HT1080 (cell line): ENCODE measurements at regions not wholly inside any gene's neighbourhood (a gene's known extent, or its start where the extent isn't known, plus 50 kb on each side); places are given as distances from the start of the nearest gene placed in this dataset.

ENCODE experiments used
- DNase-seq: peaks from one replicate; pipeline ENCODE4 v3.0.0-alpha.2; 2015; ENCODE audit warnings: low read depth

- peak; percentile 44 for DNase-seq
Measured at GRCh38 chr20:6492271-6493055, 275.0 kb upstream of the BMP2 start.

GRCh38 chr20:6490849-6491248, 276.6 kb upstream of the BMP2 start:
- DNase-seq, result no peak

GRCh38 chr20:6489361-6490171, 277.9 kb upstream of the BMP2 start:
- no peak for DNase-seq

DNA sequence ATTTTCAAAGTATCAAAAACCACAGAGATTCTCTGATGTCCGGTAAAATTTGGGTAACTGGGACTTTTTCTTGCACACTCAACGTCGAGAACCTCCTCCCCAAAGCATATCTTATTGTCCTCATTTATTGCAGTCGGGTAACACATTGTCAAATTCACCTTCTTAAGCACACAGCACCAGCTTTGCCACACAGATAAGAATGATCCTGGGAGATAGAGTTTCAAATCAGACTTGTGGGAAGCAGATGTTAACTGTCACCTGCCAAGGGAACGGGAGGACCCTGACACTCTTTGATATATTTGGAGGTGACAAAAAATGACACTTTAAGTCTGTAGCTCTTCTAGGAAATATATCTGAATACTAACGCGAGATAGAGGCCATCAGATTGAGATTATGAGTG, 282.1 kb upstream of the BMP2 start:
- no peak for DNase-seq

DNA sequence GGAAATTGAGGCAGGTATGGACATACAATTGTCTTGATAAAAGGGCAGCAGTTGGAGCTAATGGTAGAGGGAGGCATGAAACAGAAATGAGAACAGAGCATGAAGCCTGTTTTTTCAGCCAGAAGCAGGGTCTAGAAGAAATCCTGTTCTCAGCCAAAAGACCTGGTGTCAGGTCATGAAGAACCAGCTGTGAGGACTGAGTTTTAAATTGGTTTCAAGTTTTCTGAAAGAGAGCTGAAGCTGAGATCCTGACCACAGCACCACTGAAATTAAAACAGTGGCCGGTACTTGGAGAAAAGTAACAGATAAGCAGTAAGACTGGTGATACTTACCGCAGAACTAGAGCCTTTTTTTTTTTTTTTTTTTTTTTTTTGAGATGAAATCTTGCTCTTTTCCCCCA, 283.8 kb upstream of the BMP2 start:
- no peak for DNase-seq

- DNase-seq, result no peak
Measured at GRCh38 chr20:6482486-6482885, 285.0 kb upstream of the BMP2 start.

- DNase-seq, result no peak
Measured at GRCh38 chr20:6480328-6481200, 286.9 kb upstream of the BMP2 start.

- no peak for DNase-seq
Measured at GRCh38 chr20:6473197-6473596, 294.3 kb upstream of the BMP2 start.

GRCh38 chr20:6471871-6472270, 295.6 kb upstream of the BMP2 start:
- DNase-seq, result no peak

- no peak for DNase-seq
Measured at GRCh38 chr20:6471110-6471647, 296.3 kb upstream of the BMP2 start.

DNA sequence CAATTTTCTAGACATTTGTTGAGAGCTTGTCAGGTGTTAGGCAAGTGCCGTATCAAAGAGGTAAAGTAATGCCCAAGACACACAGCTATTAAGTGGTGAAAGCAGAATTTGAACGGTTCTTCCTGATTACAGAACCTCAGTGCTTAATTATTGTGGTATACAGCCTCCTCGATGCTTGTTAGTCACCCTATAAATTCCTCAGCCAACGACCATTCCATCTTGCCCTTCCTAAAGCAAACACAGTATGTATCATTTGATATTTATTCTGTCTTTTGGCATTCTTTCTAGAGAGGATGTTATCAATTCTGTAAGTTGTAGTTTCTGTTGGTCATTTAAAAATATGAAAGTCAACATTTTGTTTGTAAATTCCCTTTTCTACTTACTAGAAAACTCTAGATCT, 297.8 kb upstream of the BMP2 start:
- no peak for DNase-seq

- no peak for DNase-seq
Measured at GRCh38 chr20:6468423-6469116, 298.9 kb upstream of the BMP2 start.

DNA sequence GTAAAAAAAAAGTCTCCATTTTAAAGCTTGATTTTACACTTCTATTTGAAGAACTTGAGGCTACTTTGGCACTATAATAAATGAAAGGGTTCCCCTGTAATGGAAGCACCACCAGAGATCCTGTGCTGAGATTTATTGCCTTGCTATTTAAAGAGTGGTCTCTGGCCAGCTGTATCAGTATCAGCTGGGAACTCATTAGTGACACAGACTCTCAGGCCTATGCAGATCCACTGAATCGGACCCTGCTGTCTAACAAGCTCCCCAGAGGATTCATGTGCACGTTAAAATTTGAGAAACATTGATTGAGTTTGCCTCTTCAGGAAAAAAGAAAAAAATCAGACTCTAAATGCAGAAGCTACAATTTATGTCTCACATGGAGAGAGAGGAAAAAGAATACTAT, 299.9 kb upstream of the BMP2 start:
- no peak for DNase-seq

GRCh38 chr20:6466075-6466810, 301.2 kb upstream of the BMP2 start:
- no peak for DNase-seq

- DNase-seq, result no peak
Measured at GRCh38 chr20:6450841-6451240, 316.6 kb upstream of the BMP2 start.

GRCh38 chr20:6440443-6440799, 317.6 kb upstream of the FERMT1 start:
- DNase-seq, result no peak

DNA sequence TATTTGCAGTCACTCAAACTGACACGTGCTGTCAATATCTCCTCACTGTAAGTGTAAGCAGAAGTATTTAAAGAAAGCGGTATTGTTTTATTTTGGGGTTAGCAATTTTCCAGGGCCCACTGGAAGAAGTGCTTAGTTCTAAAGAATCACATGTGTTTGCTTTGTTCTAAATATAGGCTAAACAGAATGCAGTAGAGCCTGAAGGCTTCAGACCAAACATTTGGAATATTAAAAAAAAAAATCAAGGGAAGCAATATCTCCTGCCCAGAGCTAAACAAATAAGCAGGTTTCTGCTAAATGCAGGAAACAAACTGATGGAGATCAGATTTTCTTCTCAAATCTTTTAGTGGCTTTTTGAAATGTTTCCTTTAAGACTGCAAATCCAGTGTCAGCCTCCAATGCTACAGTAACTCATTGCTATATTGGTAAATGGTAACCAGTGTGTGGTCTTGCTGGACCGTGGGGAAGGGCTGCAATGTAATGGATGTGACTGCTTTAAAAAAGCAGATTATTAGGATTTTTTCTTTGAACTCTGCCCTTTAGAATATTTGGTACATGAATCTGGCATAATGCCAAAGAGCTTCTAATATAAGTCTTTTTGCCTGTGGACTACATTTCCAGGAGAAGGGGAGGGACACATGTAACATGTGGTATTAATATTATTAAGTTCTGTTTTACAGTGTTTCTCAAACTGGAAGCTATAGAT, 317.1 kb upstream of the FERMT1 start:
- no peak for DNase-seq

- no peak for DNase-seq
Measured at GRCh38 chr20:6434131-6434530, 311.3 kb upstream of the FERMT1 start.

DNA sequence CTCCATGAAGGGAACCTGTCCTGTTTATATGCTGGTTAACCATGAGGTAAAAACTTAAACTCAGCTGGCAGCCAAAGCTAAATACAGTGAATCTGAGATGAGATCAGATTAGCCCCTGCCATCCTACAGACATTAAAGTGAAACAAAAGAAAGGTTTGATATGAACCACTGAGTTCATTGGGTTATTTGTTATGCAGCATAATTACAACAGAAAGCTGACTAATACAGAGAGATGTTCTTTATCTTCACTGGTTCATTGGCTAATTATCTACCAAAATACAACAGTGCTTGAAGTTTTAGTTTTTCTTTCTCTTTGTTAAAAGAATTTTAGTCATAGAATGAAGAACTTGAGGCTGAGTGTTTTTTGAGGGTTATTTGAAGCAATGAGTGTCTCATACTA, 307.6 kb upstream of the FERMT1 start:
- DNase-seq, result no peak
